HG03342 (cell line): ENCODE measurements at regions not wholly inside any gene's neighbourhood (a gene's known extent, or its start where the extent isn't known, plus 50 kb on each side); places are given as distances from the start of the nearest gene placed in this dataset.
A peak's percentile ranks its signal among the peaks of the same experiment; 100 is the strongest.
"Not testable (repeated sequence)": the region's sequence is repeated elsewhere in the genome, so short reads cannot be mapped to it uniquely, and the experiment has no call there.

Source experiments
- ATAC-seq: cut with Tn5 transposase; IDR thresholded peaks from one replicate; pipeline ENCODE4 v1.9.1; 2021; ENCODE audit warnings: mild to moderate bottlenecking, moderate library complexity; ENCODE audit not compliant: unreplicated experiment

DNA sequence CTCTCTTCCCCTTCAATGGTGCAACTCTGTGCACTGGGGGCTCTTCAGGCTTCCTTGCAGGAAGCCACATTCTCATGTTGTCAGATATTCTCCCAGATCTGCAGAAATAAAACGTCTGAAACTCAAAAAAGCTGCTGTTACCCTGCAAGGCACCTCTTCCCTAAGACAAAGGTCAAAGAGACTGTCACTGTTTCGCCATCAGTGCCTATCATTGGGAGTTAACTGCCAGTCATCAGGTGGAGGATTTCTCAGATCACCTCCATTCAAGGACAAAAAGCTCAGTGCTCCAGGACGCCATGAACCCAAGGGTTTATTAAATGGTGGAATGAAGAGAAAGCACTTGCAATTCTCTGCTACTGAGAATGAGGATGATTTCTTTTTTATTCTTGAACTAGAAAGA lies 144.6 kb upstream of the PALS2 start:
- ATAC-seq = no peak

DNA sequence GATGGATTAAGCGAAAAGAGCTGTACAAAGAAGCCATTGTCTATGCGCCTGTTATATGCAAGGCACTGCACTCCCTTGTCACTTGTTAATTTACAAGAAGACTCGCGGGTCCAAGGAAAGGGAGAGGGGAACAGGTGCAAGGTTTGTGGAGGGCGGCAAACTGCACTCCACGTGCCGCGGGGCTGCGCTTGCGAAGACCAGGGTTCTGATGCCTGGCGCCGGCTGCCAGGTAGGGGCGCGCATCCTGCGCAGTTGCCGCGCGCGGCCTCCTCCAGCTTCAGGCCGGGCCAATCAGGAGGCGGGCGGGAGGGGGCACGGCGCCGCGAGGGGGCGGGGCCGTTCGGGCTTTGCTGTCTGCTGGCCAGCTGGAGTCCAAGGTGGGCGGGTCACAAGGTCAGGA lies 140.6 kb upstream of the PALS2 start:
- no peak for ATAC-seq

DNA sequence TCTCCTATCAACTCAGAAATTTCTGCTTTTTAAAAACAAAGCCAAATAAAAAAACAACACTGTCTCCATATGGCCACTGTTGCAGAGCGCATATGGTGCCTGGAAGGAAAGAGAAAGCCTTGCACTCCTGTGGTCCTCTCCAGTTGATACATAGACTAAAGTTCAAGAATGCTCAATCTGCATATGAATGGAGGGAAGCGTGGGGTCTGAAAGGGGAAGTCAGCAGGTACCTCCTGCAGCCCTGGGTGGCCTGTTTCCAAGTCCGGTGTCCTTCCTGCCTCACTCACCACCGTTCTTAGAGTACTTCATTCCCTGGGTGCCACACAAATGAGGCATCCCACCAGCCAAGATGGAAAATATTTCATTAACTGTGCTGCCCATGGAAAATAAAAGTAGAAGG lies 138.3 kb upstream of the PALS2 start:
- ATAC-seq = no peak

DNA sequence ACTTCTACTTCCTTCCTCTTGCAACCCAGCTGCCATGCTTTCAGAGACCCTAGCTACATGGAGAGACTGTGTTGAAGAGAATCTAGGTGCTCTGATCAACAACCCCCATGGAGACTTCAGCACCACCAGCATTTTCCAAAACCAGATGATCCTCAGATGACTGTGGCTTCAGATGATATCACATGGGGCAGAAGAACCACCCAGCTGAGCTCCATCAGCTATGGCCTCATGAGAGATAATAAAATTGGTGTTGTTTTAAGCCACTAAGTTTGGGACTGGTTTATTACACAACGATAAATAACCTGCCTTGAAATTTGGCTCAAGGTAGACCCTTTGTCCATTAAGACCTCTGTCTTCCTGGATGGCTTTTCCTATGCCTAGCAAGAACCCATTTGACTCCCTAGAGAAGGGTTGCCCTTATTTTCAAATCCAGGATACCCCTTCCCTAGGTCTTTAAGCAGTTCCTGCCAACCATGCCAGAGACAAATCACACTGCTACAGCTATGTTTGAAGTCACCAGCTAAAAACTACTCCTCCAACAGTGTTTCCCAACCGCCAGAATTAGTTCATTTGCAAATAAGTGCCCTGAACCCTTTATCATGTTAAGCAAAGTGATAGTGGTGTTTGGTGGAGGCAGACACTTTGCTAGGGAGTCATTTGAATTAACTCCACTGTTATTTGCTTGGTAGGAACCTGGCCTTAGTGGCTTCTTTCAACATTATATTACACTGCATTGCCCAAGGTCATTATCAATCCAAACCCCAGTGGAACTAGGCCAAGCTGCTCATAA lies 136.9 kb upstream of the PALS2 start:
- no peak for ATAC-seq

DNA sequence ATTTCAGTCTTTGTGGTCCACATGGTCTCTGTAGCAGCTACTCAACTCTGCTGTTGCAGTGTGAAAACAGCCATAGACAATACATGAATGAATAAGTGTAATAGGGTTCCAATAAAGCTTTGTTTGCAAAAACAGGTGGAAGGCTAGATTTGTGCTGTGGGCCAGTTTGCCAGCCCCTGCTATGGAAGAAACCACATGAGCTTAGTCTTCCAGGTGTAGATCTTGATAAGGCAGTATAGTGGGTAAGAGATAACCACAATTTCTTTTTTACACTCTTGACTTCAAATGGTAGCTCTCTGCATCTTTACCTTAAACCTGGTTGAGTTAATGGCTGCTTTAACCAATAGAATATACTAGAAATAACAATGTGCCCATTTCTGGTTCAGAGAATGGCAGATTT lies 135.0 kb upstream of the PALS2 start:
- ATAC-seq = no peak

DNA sequence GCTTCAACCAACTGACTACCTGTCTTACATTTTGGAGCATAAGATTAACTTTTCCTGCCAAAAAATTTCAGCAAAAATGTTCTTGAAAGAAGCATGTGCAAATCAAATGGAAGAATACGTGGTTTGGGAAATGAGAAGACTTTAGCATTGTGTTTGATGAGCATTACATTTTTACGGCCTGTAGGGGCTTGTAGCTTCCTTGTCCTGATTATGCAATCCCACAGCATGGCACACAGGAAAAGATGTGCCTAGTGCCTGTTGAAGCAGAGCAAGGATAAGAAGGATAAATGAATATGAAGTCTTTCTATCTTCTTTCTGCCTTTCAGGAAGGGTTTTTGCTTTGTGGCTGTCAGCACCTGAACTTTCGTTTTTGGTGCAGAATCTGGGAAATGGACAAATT lies 134.1 kb upstream of the PALS2 start:
- ATAC-seq = not testable (repeated sequence)

DNA sequence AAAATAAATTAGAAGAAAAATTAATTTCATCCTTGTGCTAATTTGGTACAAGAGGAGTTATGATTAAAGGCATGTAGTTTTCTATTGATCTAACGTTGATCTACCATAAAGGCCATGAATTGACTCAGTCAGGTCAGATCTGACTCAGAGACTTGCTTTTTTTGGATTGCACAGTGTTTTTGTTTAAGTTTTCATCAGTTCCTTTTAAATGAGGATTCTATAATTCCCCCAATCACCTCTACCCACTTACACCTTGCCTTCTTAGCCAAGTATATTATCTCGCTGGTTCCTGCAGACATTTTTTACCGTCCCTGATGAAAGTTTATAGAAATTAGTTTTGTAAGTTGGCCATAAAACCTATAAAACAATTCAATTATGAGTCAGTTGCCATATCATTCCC lies 132.4 kb upstream of the PALS2 start:
- no peak for ATAC-seq

DNA sequence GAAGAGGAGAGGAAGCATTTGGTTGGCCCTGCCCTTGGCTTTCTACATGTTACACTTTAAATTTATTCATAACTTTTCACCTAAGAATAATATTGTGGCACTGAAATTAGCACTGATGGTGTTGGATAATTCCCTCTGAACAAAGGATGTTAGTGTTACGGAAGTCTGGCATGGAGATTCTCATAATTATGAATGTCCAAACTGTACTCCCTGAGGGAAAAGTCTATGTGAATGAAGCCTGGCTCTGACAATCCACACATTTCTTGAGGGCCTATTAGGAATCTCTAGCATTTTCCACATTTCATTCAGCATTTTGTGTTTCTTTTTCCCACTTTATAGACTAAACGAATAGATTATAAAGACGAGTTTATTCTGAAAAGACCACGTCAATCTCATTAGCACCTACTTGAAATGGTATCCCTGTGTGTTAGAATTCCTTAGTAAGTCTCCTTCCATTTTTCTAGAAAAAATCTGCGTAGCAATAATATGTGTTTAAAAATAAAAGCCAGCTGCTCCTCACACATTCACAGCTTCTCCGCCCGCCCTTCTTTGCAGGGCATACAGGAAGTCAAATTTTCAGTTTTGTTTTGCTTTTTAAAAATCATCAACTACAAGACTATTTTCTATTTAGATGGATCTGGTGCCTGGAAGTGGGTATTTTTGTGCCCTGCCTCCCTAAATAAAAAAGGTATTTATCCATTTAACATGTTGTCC lies 131.8 kb upstream of the PALS2 start:
- ATAC-seq = no peak

DNA sequence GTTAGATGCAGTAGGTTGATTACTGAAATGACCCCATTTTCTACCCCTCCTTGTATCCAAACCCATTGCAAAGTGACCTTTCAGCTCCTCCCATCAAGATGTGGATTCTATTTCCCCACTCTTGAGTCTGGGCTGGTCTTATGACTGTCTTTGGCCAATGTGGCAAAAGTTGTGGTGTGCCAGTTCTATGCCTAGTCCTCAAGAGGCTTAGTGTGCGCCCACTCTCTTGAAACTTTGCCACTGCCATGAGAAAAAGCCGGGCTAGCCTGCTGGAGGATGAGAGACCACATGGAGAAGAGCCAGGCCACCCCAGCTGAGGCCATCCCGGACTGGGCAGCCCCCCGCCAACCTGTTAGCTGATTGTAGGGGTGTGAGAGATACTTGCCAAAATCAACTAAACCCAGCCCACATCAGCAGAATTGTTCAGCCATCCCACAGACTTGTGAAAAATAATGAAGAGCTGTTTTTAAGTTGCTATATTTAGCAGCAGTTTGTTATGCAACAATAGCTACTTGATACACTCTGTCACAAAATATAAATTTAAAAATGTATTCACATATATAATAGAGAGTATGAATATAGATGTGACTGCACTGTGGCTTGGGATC lies 131.0 kb upstream of the PALS2 start:
- no peak for ATAC-seq

DNA sequence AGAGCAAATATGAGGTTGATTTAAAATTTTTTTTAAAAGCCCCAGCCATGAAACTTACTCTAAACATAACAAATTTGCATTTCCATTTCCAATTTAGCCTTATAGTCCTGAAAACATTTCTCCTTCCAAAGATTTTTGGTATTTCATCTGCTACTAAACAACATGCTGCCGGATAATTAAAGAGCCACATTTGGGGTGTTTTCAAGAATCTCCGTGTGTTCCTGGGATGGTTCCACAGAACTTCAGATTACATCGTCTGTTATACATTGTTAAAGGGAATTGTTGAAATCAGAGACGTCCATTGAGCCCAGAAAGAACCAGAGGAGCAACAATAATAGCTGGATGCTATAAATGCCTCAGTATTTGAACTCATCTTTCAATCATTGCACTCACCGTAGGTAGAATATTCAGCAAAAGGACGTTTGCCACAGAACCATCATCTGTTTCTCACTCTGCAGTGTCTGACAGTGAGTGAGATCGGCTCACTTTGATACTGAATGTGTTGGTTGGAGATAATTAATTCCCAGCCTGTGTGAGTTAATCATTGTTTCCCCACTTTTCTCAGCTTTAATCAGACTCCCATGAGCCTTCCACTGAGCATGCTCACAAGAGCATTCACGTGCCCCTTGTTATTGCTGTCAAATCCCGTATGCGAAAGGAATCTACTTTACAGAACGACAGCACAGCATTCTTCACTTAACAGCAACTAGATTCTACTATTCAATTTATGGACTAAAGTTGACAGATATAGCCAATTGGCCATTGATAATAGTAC lies 128.4 kb upstream of the PALS2 start:
- ATAC-seq = no peak

DNA sequence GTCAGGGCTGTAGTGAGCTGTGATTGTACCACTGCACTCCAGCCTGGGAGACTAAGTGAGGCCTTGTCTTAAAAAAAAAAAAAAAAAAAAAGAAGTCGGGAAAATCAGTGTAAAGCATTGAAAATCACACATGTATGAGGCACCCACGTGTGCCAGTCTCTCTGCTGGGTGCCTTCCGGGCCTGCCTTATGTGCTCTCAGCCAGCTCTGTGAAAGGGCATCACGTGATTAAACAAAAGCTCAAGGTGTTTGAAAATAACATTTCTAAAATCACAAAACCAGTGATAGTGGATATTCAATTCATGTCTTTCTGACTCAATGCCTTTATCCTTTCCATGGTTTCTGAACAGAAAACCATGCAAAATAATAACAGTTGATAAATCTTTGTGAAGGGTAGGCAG lies 125.2 kb upstream of the PALS2 start:
- no peak for ATAC-seq

DNA sequence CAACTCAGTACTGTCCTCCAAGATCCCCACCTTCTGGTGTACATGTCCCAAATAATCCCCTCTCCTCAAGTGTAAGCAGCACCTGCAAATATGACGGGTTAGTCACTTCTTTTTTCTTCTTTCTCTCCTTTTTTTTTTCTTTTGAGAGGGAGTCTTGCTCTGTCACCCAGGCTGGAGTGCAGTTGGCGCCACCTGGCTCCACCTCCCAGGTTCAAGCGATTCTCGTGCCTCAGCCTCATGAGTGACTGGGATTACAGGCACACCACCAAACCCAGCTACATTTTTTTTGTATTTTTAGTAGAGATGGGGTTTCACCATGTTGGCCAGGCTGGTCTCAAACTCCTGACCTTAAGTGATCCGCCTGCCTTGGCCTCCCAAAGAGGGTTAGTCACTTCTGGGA lies 123.8 kb upstream of the PALS2 start:
- not testable (repeated sequence) for ATAC-seq

DNA sequence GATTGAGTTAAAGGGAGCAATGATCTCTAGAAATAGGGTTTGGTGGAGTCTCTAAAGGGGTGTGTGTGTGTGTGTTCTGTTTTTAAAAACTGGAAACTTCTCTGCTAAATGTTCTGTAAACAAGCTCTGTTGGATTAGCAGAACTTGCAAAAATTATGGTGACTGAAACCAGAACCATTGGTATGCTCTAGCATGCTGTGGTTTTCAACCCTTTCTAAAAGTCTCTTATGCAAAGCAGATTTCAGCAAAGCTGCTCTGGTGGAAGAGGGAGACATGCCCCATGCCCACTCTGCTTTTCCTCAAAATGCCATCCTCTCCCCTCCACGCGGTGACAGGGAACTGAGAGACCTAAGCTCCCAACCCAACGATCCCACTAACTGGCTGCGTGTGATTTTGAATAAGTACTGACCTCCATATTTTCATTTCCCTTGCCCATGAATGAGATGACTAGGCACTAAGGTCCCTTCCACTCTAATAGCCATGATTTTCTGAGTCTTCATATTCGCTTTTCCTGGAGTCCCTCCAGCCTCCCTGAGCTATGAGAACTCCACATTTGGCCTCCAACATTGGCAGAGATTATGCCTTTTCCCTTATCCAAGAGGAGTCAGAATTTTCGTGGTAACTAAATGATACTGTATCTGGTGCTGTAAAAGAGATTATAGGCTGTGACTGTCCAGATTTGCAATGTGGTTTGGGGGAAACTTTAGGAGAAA lies 117.3 kb upstream of the PALS2 start:
- peak; percentile 79 for ATAC-seq

DNA sequence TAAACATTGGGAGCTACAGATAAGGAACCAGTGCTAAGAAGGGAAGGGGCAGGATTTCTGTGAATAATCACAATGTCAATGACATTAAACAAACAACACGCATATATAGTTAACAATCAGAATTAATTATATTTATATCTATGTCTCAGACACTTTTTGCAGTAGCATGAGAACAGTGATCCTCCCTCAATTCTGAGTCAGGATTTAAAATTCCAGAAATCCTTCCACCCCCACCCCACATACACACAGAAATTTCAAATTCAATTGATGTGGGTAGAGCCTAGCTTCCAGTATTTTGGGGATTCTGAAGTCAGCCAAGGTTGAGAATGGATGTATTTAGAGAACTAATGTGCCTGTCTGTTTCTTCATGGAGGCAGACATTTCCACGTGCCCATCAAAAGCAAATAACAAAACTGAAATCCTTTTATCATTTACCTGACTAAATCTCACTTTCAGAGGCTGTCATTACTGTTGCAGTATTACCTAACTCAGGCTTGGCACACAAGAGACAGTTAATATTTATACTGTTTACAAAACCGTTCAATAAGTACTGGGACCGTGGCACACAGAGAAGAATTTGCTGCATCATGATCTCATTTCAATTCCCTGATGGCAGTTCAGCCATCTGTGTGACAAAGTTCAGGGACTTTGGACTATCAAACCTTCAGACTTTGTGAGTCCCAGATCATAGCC lies 116.6 kb upstream of the PALS2 start:
- ATAC-seq = no peak

DNA sequence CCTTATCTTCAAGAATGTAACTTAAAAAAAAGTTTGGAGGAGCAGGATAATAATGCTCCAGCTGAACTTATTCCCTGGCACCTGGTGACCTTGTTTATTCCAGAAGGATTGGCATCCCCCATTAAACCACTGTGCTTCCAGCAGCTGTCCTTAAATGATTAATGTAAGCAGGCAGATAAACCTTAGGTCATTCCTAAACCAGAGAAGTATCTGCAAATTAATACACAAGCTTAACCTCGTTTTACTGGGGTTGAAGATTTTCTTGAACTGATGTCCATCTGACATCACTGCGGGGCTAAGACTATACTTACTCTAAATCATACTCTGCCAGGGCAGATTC lies 116.1 kb upstream of the PALS2 start:
- no peak for ATAC-seq

DNA sequence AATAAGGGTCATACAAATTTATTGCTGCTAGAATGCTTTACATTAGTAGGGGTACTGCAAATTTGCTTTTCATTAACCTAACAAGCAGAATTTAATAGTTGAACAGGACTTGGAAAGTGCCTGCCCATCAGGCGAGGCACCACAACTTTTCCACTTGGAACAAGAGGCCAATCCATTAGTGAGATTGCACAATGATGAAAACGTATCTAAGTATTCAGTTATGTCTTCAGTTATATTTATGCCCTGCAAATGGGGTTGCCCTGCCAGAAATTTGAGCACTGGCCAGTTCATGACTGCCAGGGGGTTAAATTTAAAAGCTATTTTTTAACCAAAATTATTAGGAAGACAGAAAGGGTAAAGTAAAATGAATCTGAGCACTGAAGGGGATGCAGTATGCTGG lies 111.1 kb upstream of the PALS2 start:
- ATAC-seq = no peak

DNA sequence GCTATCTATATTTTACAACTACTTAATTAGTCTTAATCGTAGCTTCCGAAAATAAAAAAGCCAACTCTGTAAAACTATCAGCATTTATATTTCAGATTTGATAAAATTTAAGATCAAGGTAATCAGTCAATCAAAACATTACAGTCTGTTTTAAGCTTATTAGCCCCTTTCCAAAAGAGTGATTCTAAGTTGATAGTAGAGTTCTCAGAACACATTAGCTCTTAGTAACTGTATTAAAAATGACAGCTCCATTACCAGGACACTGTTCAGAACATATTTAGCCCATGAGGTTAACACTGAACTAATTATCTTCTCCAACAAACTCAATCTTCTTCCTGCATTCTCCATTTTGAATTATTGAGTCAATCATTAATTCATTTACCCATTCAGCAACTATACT lies 110.3 kb upstream of the PALS2 start:
- ATAC-seq = no peak

DNA sequence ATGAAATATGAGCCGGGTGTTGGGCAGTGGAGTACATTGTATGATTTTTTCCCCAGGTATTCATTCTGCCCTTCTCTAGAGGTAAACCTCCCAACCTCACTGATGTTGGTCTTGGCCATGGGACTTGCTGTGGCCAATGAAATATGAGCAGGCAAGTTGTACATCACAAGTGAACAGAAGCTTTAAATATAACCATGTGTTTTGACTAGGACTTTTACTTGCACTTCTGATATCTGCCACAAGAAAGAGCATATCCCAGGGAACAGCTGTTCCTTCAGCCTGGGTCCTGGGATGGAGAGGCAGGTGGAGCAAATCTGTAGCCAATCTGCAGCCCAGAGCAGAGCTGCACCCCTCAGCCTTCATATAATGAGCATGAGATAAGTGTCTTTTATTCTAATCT lies 109.8 kb upstream of the PALS2 start:
- no peak for ATAC-seq

DNA sequence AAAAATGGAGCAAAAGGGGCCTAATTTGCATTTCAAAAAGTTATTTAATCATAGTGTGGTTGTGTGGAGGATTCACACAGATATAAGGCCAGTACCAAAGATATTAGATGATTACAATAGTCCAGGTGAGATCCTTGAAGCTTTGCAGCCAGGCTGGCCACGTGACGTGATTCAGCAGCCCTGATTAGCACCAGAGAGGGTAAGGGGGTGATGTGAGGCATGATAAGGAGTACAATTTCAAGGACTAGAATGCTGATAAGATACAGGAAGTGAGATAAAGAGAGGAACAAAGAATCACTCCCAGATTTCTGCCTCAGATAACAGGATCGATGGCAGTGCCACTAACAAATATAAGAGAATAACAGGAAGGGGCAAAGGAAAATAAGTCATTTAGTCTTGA lies 108.4 kb upstream of the PALS2 start:
- ATAC-seq = no peak

DNA sequence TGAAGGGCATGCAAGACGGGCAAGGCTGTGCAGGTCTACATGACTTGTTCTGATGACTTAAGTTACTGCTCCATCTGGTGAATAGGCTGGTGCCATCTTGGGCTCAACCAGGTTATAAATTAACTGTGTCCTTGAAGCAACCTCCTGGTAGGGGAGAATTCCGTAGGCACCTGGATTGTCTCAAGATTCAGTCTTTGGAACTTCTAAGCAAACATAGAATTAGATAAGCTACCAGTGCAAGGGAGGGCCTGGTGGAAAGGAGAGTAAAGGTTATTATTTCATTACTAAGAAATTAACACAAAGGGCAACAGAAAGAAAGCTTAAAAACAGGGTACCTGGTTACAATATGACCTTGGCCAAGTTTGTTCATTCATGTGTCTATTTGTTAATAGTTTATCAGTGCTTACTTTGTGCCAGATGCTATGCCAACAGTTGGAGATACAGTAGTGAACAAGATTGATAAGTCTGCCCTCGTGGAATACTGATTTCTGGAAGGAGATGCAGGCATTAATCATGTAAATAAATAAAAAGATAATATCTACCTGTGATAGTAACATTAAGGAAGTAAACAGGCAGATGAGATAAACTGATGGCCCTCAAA lies 107.0 kb upstream of the PALS2 start:
- no peak for ATAC-seq
